ENCODE measurements at regions not wholly inside any gene's neighbourhood (a gene's known extent, or its start where the extent isn't known, plus 50 kb on each side); places are given as distances from the start of the nearest gene placed in this dataset.

DNA sequence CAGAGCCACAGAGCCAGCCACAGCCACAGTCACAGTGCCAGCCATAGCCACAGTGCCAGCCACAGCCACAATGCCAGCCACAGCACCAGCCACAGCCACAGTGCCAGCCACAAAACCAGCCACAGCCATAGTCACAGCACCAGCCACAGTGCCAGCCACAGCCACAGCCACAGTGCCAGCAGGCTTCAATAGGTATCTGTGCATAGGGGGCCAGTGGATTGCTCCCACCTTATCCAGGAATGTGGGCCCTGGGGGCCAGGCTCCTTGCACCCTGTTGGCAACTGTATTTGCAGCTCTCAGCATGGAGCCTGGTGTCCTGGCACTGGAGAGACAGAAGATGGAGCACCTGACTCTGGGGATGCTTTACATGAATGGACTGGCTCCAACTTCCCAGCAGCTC lies 111.7 kb upstream of the IRX2 start:
- Histone ChIP-seq H3K4me1 (replicated peaks in 1 of 2; ENCODE audit: control insufficient read depth in 2 of 2, insufficient read depth in 2 of 2, low read length in 2 of 2) (no peaks in the 10 kb centered on the region), H4K20me1 (replicated peaks; ENCODE audit: control insufficient read depth, insufficient read depth, low read length) (no peaks in the 10 kb centered on the region), H3K36me3 (ENCODE audit: control insufficient read depth, insufficient read depth, low read length) (no peaks in the 10 kb centered on the region), H2AFZ (ENCODE audit: low read depth, low read length) (no peak overlapping the region), H3K4me2 (ENCODE audit: insufficient read depth, low read length) (no peak overlapping the region), H3K27ac (ENCODE audit: extremely low read depth, low read depth, low read length) (no peak overlapping the region), H3K4me3 (no peak overlapping the region), H3K9me3 (replicated peaks; ENCODE audit: control insufficient read depth, insufficient read depth, low read depth, low read length) (no peaks in the 10 kb centered on the region), H3K27me3 (ENCODE audit: control insufficient read depth in 2 of 2, insufficient read depth in 2 of 2, low read length in 2 of 2) (peaks cover 8 to 29% of the 10 kb centered on the region in 2 experiments; a peak in 3 of 5 replicates), H3K9ac (ENCODE audit: insufficient read depth in 1 of 2, low read depth in 2 of 2, low read length in 2 of 2) (no peak overlapping the region), H3K79me2 (ENCODE audit: control insufficient read depth, insufficient read depth, low read length) (no peaks in the 10 kb centered on the region), H3K9me1 (ENCODE audit: control insufficient read depth, insufficient read depth, low read length) (no peaks in the 10 kb centered on the region)
- no peak for ATAC-seq
- ChIA-PET POLR2A (interaction anchor here (0.6 kb wide), 1 partner anchor 111 kb away, joined by 3 read pairs; no protein-coding TSS in a partner anchor), CTCF (ENCODE audit: low intra/inter-chr PET ratio) (no interaction called here)
- in situ Hi-C loops (cut with MboI): no loop called here
- TF ChIP-seq KDM5B (IDR thresholded peaks at IDR 0.05; ENCODE audit: insufficient replicate concordance, low read depth, low read length) (no peak), GABPA (tag; conservative IDR thresholded peaks at IDR 0.05; ENCODE audit: low read depth) (no peak), ZNF551 (CRISPR knock-in tag; IDR thresholded peaks at IDR 0.05) (no peak), MEF2D (tag; conservative IDR thresholded peaks at IDR 0.05; ENCODE audit: low read depth) (no peak), JUN (IDR thresholded peaks at IDR 0.05; ENCODE audit: borderline replicate concordance, low read depth, low read length) (no peak), JUN (CRISPR knock-in tag; IDR thresholded peaks at IDR 0.05; ENCODE audit: borderline replicate concordance) (no peak), TSC22D4 (tag; IDR thresholded peaks at IDR 0.05) (no peak), ZSCAN29 (IDR thresholded peaks at IDR 0.05) (no peak), E2F4 (CRISPR knock-in tag; IDR thresholded peaks at IDR 0.05; ENCODE audit: low read depth) (no peak), MCM3 (IDR thresholded peaks at IDR 0.05) (no peak), ESRRB (CRISPR knock-in tag; IDR thresholded peaks at IDR 0.05; ENCODE audit: borderline replicate concordance) (no peak), LARP7 (IDR thresholded peaks at IDR 0.05) (no peak), SRF (CRISPR knock-in tag; IDR thresholded peaks at IDR 0.05) (no peak), ZFP30 (CRISPR knock-in tag; IDR thresholded peaks at IDR 0.05; ENCODE audit: borderline replicate concordance) (no peak), HDAC1 (IDR thresholded peaks at IDR 0.05) (no peak), ZC3H4 (CRISPR knock-in tag; IDR thresholded peaks at IDR 0.05; ENCODE audit: borderline replicate concordance) (no peak), FOXJ2 (tag; IDR thresholded peaks at IDR 0.05) (no peak), ZC3H11A (IDR thresholded peaks at IDR 0.05; ENCODE audit: low read depth, low read length) (no peak)
- TF ChIP-seq, protein P1, sequence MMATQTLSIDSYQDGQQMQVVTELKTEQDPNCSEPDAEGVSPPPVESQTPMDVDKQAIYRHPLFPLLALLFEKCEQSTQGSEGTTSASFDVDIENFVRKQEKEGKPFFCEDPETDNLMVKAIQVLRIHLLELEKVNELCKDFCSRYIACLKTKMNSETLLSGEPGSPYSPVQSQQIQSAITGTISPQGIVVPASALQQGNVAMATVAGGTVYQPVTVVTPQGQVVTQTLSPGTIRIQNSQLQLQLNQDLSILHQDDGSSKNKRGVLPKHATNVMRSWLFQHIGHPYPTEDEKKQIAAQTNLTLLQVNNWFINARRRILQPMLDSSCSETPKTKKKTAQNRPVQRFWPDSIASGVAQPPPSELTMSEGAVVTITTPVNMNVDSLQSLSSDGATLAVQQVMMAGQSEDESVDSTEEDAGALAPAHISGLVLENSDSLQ (IDR thresholded peaks at IDR 0.05): no peak
- intact Hi-C loops (cut with micrococcal nuclease): no loop called here
- DNase-seq (ENCODE audit: extremely low read depth in 1 of 4, low spot score in 3 of 4): no peak
- no TSS peak for BruUV-seq (replicated peaks)
- FAIRE-seq: no peak
